Prostate gland (tissue), 2 donors: ENCODE measurements at regions not wholly inside any gene's neighbourhood (a gene's known extent, or its start where the extent isn't known, plus 50 kb on each side); places are given as distances from the start of the nearest gene placed in this dataset.

Experiments
- CTCF ChIP-seq, 4 experiments: fragments of 200-600 bp in 2 of 4; fragments of 450-650 bp in 2 of 4; sonication (generic) in 2 of 4; IDR thresholded peaks; 1 replicate in 3 of 4; 2 replicates in 1 of 4; pipeline ENCODE4 v1.5.1; 2016 to 2019; ENCODE audit warnings: antibody characterized with exemption in 4 of 4, mild to moderate bottlenecking in 2 of 4, moderate library complexity in 2 of 4
- POLR2A ChIP-seq: fragments of 450-650 bp; IDR thresholded peaks from one replicate; pipeline ENCODE4 v1.6.1; 2016; ENCODE audit warnings: antibody characterized with exemption, mild to moderate bottlenecking
- POLR2AphosphoS5 ChIP-seq: sonication (generic); formaldehyde crosslinking; IDR thresholded peaks from one replicate; pipeline ENCODE4 v1.6.1; 2017; ENCODE audit warnings: antibody characterized with exemption

GRCh38 chr7:3240826-3241430 lies 60.1 kb upstream of the SDK1 start:
- TF ChIP-seq POLR2A: no peak
- TF ChIP-seq CTCF (IDR thresholded peaks at IDR 0.05): no peak
- TF ChIP-seq POLR2AphosphoS5: no peak
